Liver (tissue), 8 donors: ENCODE measurements at regions not wholly inside any gene's neighbourhood (a gene's known extent, or its start where the extent isn't known, plus 50 kb on each side); places are given as distances from the start of the nearest gene placed in this dataset.

Experiments
- DNase-seq: peaks from one replicate; pipeline ENCODE4 v3.0.0-alpha.2; 2017; ENCODE audit warnings: low spot score
- H3K27ac ChIP-seq, 2 donors: one replicate each; pipeline ENCODE4 v1.7.0; 2013; ENCODE audit warnings: inconsistent platforms in 2 of 2, low read length in 2 of 2, control low read depth in 1 of 2, low read depth in 1 of 2, mild to moderate bottlenecking in 1 of 2
- H3K27me3 ChIP-seq, 4 donors: one replicate each; pipeline versions ENCODE4 v1.6.1 to v1.7.0; 2013; ENCODE audit warnings: low read length in 3 of 4, inconsistent platforms in 1 of 4, mild to moderate bottlenecking in 1 of 4, moderate library complexity in 1 of 4; ENCODE audit not compliant: control insufficient read depth in 4 of 4, insufficient read depth in 4 of 4
- H3K36me3 ChIP-seq, 4 donors: one replicate each; pipeline versions ENCODE4 v1.6.1 to v1.7.0; 2013; ENCODE audit warnings: low read length in 3 of 4, mild to moderate bottlenecking in 3 of 4, low read depth in 1 of 4, moderate library complexity in 1 of 4; ENCODE audit not compliant: control insufficient read depth in 4 of 4, insufficient read depth in 3 of 4
- H3K4me1 ChIP-seq, 4 donors: one replicate each; pipeline versions ENCODE4 v1.6.1 to v1.7.0; 2013; ENCODE audit warnings: low read length in 3 of 4, mild to moderate bottlenecking in 3 of 4, moderate library complexity in 1 of 4; ENCODE audit not compliant: control insufficient read depth in 4 of 4, insufficient read depth in 4 of 4
- H3K4me3 ChIP-seq, 3 donors: one replicate each; pipeline versions ENCODE4 v1.6.1 to v1.7.0; 2013; ENCODE audit warnings: low read length in 3 of 3, control low read depth in 1 of 3, low read depth in 1 of 3, mild to moderate bottlenecking in 1 of 3
- H3K9ac ChIP-seq, 2 donors: one replicate each; pipeline ENCODE4 v1.7.0; 2013; ENCODE audit warnings: low read length in 2 of 2, mild to moderate bottlenecking in 2 of 2, moderate library complexity in 2 of 2, control low read depth in 1 of 2, low read depth in 1 of 2
- H3K9me3 ChIP-seq, 4 donors: one replicate each; pipeline versions ENCODE4 v1.6.1 to v1.7.0; 2013; ENCODE audit warnings: low read length in 3 of 4; ENCODE audit not compliant: control insufficient read depth in 4 of 4
- ATF3 ChIP-seq: IDR thresholded peaks from 2 replicates; pipeline ENCODE4 v1.6.1; 2016; ENCODE audit warnings: antibody characterized with exemption
- CTCF ChIP-seq: fragments of 150-350 bp; IDR thresholded peaks from 2 replicates; pipeline ENCODE4 v1.5.1; 2017; ENCODE audit warnings: improper control_type of control experiment, low read depth, low read length; ENCODE audit not compliant: missing input control
- EGR1 ChIP-seq, 2 donors: IDR thresholded peaks; 2 replicates each; pipeline ENCODE4 v1.6.1; 2016 to 2018; ENCODE audit warnings: antibody characterized with exemption in 2 of 2, low read depth in 2 of 2
- FOXA2 ChIP-seq: IDR thresholded peaks from 2 replicates; pipeline ENCODE4 v1.6.1; 2016; ENCODE audit warnings: antibody characterized with exemption
- HNF4A ChIP-seq, 2 donors: conservative IDR thresholded peaks; 2 replicates each; pipeline ENCODE4 v1.6.1; 2016; ENCODE audit warnings: antibody characterized with exemption in 2 of 2, mild to moderate bottlenecking in 2 of 2
- HNF4G ChIP-seq: IDR thresholded peaks from 2 replicates; pipeline ENCODE4 v1.6.1; 2016; ENCODE audit warnings: antibody characterized with exemption
- JUND ChIP-seq, 2 donors: IDR thresholded peaks; 2 replicates each; pipeline ENCODE4 v1.6.1; 2016; ENCODE audit warnings: antibody characterized with exemption in 2 of 2
- MAX ChIP-seq: IDR thresholded peaks from 2 replicates; pipeline ENCODE4 v1.6.1; 2016; ENCODE audit warnings: antibody characterized with exemption
- RAD21 ChIP-seq, 2 donors: IDR thresholded peaks; 2 replicates each; pipeline ENCODE4 v1.6.1; 2016; ENCODE audit warnings: antibody characterized with exemption in 2 of 2, mild to moderate bottlenecking in 2 of 2
- RXRA ChIP-seq, 2 donors: IDR thresholded peaks; 2 replicates each; pipeline ENCODE4 v1.6.1; 2017 to 2018; ENCODE audit warnings: antibody characterized with exemption in 2 of 2, mild to moderate bottlenecking in 1 of 2
- SP1 ChIP-seq: IDR thresholded peaks from 2 replicates; pipeline ENCODE4 v1.6.1; 2018; ENCODE audit warnings: antibody characterized with exemption, mild to moderate bottlenecking
- TAF1 ChIP-seq: conservative IDR thresholded peaks from 2 replicates; pipeline ENCODE4 v1.6.1; 2016; ENCODE audit warnings: antibody characterized with exemption, mild to moderate bottlenecking
- YY1 ChIP-seq: IDR thresholded peaks from 2 replicates; pipeline ENCODE4 v1.6.1; 2016; ENCODE audit warnings: antibody characterized with exemption, mild to moderate bottlenecking
- ZBTB33 ChIP-seq: IDR thresholded peaks from 2 replicates; pipeline ENCODE4 v1.6.1; 2016; ENCODE audit warnings: antibody characterized with exemption
- WGBS: extraction: QIAGEN DNeasy Blood & Tissue Kit; methylation state at CpG from one replicate; pipeline ENCODE4 v1.1.7; 2013; 5-methylcytosine and 5-hydroxymethylcytosine counted together
- donor health status: healthy.
- donor health status: healthy.
- donor health status: healthy.
- donor health status: healthy.
- donor health status: healthy.

GRCh38 chrX:10032147-10032546 is 65.0 kb downstream of the CLDN34 start:
- Histone ChIP-seq H3K27me3 (no peaks in the 10 kb centered on the region), H3K9ac (no peak overlapping the region), H3K27ac (no peak overlapping the region), H3K4me3 (no peak overlapping the region), H3K9me3 (no peaks in the 10 kb centered on the region), H3K36me3 (no peaks in the 10 kb centered on the region), H3K4me1 (peaks cover 0 to 4% (median 1%) of the 10 kb centered on the region in 4 donors)
- WGBS, result 93% methylated on average over 4 of the region's 4 CpGs
- TF ChIP-seq JUND (IDR thresholded peaks at IDR 0.05) (no peak), MAX (no peak), ATF3 (no peak), CTCF (no peak), YY1 (no peak), SP1 (no peak), HNF4A (conservative IDR thresholded peaks at IDR 0.05) (no peak), FOXA2 (no peak), HNF4G (no peak)
- no peak for DNase-seq

- Histone ChIP-seq H3K9ac (no peak overlapping the region), H3K27me3 (no peaks in the 10 kb centered on the region), H3K27ac (no peak overlapping the region), H3K4me1 (peaks cover 0 to 4% (median 1%) of the 10 kb centered on the region in 4 donors), H3K4me3 (no peak overlapping the region), H3K36me3 (no peaks in the 10 kb centered on the region), H3K9me3 (no peaks in the 10 kb centered on the region)
- peak in 1 of 2 donors; percentile 47 for TF ChIP-seq HNF4A (conservative IDR thresholded peaks at IDR 0.05)
- TF ChIP-seq ZBTB33, result no peak
- no peak for TF ChIP-seq RAD21 (IDR thresholded peaks at IDR 0.05)
- DNase-seq, result no peak
- 39% methylated on average over 7 of the region's 7 CpGs for WGBS
Observed at GRCh38 chrX:10033375-10034007, 66.3 kb downstream of the CLDN34 start.

GRCh38 chrX:10034740-10035260 is 67.6 kb downstream of the CLDN34 start:
- no peak for DNase-seq
- no peak overlapping the region for H3K9ac ChIP-seq
- no peaks in the 10 kb centered on the region for H3K27me3 ChIP-seq
- H3K9me3 ChIP-seq, result no peaks in the 10 kb centered on the region
- H3K36me3 ChIP-seq, result no peaks in the 10 kb centered on the region
- H3K4me3 ChIP-seq, result no peak overlapping the region
- peaks cover 0 to 4% (median 0%) of the 10 kb centered on the region in 4 donors for H3K4me1 ChIP-seq
- H3K27ac ChIP-seq, result no peak overlapping the region
- WGBS, result 94% methylated on average over 8 of the region's 8 CpGs
- TF ChIP-seq RXRA (IDR thresholded peaks at IDR 0.05) (no peak), FOXA2 (no peak), TAF1 (no peak), EGR1 (IDR thresholded peaks at IDR 0.05; ENCODE audit: low read depth in 2 of 2) (no peak), CTCF (no peak), ZBTB33 (no peak), HNF4A (conservative IDR thresholded peaks at IDR 0.05) (no peak), ATF3 (no peak), SP1 (no peak)
